ENCODE measurements at regions not wholly inside any gene's neighbourhood (a gene's known extent, or its start where the extent isn't known, plus 50 kb on each side); places are given as distances from the start of the nearest gene placed in this dataset.

DNA sequence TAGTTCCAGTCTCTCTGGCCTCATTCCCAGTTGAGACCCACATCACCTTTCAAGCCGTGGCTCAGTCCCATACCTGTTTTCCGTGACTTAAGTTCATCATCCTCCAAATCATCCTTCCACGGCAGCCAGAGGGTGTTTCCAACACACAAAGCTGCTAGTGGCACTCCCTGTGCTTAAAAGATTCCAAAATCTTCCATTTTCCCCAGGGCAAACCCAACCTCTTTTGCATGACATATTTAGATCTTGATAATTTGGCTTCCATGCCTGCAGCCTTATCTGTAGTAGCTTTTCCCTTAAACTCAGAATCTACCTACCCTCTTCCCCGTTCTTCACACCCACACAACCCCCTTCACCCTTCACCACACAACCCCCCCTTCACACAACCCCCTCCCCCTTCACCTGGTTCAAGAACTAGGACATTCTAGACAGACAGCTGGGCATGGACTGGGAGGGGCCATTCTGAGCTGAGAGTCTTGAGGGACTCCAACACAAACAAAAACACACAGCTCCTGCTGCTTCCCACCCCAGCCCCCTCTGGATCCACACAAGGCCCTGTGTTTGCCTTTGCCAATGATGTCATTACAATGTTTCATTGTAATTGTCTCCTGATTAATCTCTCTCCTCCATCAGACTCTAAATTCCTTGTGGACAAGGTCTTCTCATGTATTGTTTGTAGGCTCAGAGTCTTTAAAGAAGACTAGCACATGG is 268.2 kb downstream of the SH3GL2 start:
- H3K4me3 ChIP-seq: no peak overlapping the region
- DNase-seq: no peak
- WGBS, 2 donors: 85 to 89% methylated on average over 4 of the region's 4 CpGs
- H3K36me3 ChIP-seq: no peaks in the 10 kb centered on the region
- intact Hi-C loops (cut with DNase I): no loop called here
- no peak for ATAC-seq
- H3K4me1 ChIP-seq: no peaks in the 10 kb centered on the region
- H3K9me3 ChIP-seq: peaks cover 0 to 18% (median 4%) of the 10 kb centered on the region in 11 donors
- TF ChIP-seq, protein P1, sequence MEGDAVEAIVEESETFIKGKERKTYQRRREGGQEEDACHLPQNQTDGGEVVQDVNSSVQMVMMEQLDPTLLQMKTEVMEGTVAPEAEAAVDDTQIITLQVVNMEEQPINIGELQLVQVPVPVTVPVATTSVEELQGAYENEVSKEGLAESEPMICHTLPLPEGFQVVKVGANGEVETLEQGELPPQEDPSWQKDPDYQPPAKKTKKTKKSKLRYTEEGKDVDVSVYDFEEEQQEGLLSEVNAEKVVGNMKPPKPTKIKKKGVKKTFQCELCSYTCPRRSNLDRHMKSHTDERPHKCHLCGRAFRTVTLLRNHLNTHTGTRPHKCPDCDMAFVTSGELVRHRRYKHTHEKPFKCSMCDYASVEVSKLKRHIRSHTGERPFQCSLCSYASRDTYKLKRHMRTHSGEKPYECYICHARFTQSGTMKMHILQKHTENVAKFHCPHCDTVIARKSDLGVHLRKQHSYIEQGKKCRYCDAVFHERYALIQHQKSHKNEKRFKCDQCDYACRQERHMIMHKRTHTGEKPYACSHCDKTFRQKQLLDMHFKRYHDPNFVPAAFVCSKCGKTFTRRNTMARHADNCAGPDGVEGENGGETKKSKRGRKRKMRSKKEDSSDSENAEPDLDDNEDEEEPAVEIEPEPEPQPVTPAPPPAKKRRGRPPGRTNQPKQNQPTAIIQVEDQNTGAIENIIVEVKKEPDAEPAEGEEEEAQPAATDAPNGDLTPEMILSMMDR (IDR thresholded peaks at IDR 0.05): no peak
- H3K27me3 ChIP-seq: no peaks in the 10 kb centered on the region
- H3K27ac ChIP-seq: no peak overlapping the region

DNA sequence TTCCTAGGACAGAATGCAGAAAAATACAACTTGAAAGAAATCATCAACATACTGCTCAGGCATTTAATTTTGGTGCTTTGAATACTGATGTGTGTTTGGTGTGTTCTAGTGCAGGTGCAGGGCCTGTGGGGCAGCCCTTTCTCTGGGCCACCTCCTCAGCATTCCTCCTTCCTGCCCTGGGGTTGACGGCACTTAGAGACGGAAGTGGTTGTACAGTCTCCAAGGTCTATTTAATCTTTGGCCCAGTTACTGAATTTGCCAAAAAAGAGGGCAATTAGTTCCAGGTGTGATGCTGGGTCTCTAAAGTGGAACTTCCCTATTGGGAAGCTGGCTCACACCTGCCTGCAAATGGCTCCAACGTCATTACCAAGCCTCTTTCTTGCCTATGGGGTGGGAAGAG is 269.0 kb downstream of the SH3GL2 start:
- Histone ChIP-seq H3K4me3 (no peak overlapping the region), H3K9me3 (peaks cover 0 to 18% (median 4%) of the 10 kb centered on the region in 11 donors), H3K4me1 (no peaks in the 10 kb centered on the region), H3K36me3 (no peaks in the 10 kb centered on the region), H3K27ac (no peak overlapping the region), H3K27me3 (no peaks in the 10 kb centered on the region)
- ATAC-seq: no peak
- no peak for DNase-seq
- TF ChIP-seq, protein P1 (IDR thresholded peaks at IDR 0.05): no peak
- 86 to 94% methylated on average over 3 of the region's 3 CpGs for WGBS, 2 donors
- intact Hi-C loops (cut with DNase I): no loop called here

DNA sequence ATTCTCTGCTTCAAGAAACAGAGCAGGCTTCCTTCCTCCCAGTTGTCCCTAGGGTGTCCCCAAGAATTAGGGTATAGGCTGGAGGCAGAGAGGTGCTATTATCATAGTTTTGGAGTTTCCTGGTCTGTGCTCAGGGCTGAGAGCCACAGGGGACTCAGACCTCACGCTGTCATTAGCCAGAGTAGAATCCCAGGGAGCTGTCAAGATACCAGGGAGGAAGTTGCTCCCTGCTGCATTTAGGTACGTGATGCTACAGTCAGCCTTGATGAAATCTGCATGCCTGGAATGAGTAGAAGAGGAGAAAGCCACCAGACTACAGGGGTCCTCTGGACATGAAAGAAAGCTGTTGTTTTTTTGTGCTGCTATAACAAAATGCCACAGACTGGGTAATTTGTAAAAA is 273.2 kb downstream of the SH3GL2 start:
- no peak overlapping the region for H3K27ac ChIP-seq
- H3K36me3 ChIP-seq: no peaks in the 10 kb centered on the region
- intact Hi-C loops (cut with DNase I): no loop called here
- TF ChIP-seq, protein P1 (IDR thresholded peaks at IDR 0.05): no peak
- H3K27me3 ChIP-seq: no peaks in the 10 kb centered on the region
- no peak overlapping the region for H3K4me3 ChIP-seq
- no peak for DNase-seq
- WGBS, 2 donors: 34 to 49% methylated on average over 2 of the region's 2 CpGs
- no peaks in the 10 kb centered on the region for H3K4me1 ChIP-seq
- H3K9me3 ChIP-seq: no peaks in the 10 kb centered on the region
- no peak for ATAC-seq

DNA sequence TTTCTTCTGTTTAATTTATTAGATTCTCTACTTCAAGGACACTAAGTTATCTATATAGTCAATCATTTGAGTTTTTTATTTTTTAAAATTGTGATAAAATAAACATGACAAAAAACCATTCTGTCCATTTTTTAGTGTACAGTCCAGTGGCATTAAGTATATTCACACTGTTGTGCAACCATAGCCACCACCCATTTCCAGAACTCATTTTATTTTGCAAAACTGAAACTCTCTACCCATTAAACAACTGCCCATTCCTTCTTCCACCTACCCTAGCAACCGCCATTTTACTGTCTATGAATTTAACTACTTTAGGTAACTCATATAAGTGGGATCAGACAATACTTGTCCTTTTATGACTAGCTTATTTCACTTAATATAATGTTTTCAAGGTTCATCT is 275.6 kb downstream of the SH3GL2 start:
- TF ChIP-seq, protein P1 (IDR thresholded peaks at IDR 0.05): no peak
- H3K9me3 ChIP-seq: no peaks in the 10 kb centered on the region
- no peaks in the 10 kb centered on the region for H3K36me3 ChIP-seq
- intact Hi-C loops (cut with DNase I): no loop called here
- H3K27me3 ChIP-seq: peaks cover 0 to under 1% (median 0%) of the 10 kb centered on the region in 7 donors
- no peak overlapping the region for H3K4me3 ChIP-seq
- WGBS, 2 donors: 89 to 91% methylated on average over 1 of the region's 1 CpG
- DNase-seq (no peak), ATAC-seq (no peak)
- H3K27ac ChIP-seq: no peak overlapping the region
- no peaks in the 10 kb centered on the region for H3K4me1 ChIP-seq
